Bronchial epithelial cell (primary cell): ENCODE measurements at regions not wholly inside any gene's neighbourhood (a gene's known extent, or its start where the extent isn't known, plus 50 kb on each side); places are given as distances from the start of the nearest gene placed in this dataset.

Source experiments
- DNase-seq: peaks from one replicate; pipeline ENCODE4 v3.0.0-alpha.2; 2010; ENCODE audit warnings: low read depth
- FAIRE-seq: peaks from 2 replicates; lab custom pipeline; 2011; peaks lifted over from hg19 to GRCh38; lab: Jason Lieb, UNC
- H3K27me3 ChIP-seq: 2 replicates; pipeline ENCODE4 v1.5.1; 2011; ENCODE audit warnings: low read length; ENCODE audit not compliant: control insufficient read depth, insufficient read depth
- H3K36me3 ChIP-seq: 2 replicates; pipeline ENCODE4 v1.5.1; 2011; ENCODE audit warnings: low read length; ENCODE audit not compliant: control insufficient read depth, insufficient read depth
- H3K4me3 ChIP-seq: 2 replicates; pipeline ENCODE4 v1.5.1; 2011; ENCODE audit warnings: mild to moderate bottlenecking, low read depth, low read length, control low read depth
- CTCF ChIP-seq: IDR thresholded peaks from 2 replicates; pipeline ENCODE4 v1.5.1; 2011; ENCODE audit warnings: mild to moderate bottlenecking, moderate library complexity, low read length, control low read depth, inconsistent platforms; ENCODE audit not compliant: insufficient read depth, severe bottlenecking

- FAIRE-seq, result no peak
- no peak for DNase-seq
- Histone ChIP-seq H3K36me3 (no peaks in the 10 kb centered on the region), H3K4me3 (no peak overlapping the region), H3K27me3 (no peaks in the 10 kb centered on the region)
- TF ChIP-seq CTCF, result peak; percentile 3
These were observed 169.8 kb upstream of the CHORDC1 start for GRCh38 chr11:90392692-90393091.

- DNase-seq (no peak), FAIRE-seq (no peak)
- H3K27me3 ChIP-seq, result no peaks in the 10 kb centered on the region
- no peak for TF ChIP-seq CTCF
- H3K36me3 ChIP-seq, result no peaks in the 10 kb centered on the region
- no peak overlapping the region for H3K4me3 ChIP-seq
These were observed 168.9 kb upstream of the CHORDC1 start for GRCh38 chr11:90391756-90392155.

GRCh38 chr11:90380206-90380605 is 157.4 kb upstream of the CHORDC1 start:
- no peak for TF ChIP-seq CTCF
- DNase-seq (no peak), FAIRE-seq (no peak)
- Histone ChIP-seq H3K36me3 (no peaks in the 10 kb centered on the region), H3K4me3 (no peak overlapping the region), H3K27me3 (no peaks in the 10 kb centered on the region)

GRCh38 chr11:90373971-90374370 is 151.1 kb upstream of the CHORDC1 start:
- H3K36me3 ChIP-seq, result no peaks in the 10 kb centered on the region
- FAIRE-seq (no peak), DNase-seq (no peak)
- no peaks in the 10 kb centered on the region for H3K27me3 ChIP-seq
- TF ChIP-seq CTCF, result no peak
- H3K4me3 ChIP-seq, result no peak overlapping the region

- DNase-seq, result peak; percentile 54
- no peak for TF ChIP-seq CTCF
- H3K4me3 ChIP-seq, result no peak overlapping the region
- FAIRE-seq, result no peak
- H3K36me3 ChIP-seq, result no peaks in the 10 kb centered on the region
- H3K27me3 ChIP-seq, result no peaks in the 10 kb centered on the region
These were observed 141.7 kb upstream of the CHORDC1 start for GRCh38 chr11:90364527-90364926.

- DNase-seq, result no peak
- TF ChIP-seq CTCF, result no peak
- no peak overlapping the region for H3K4me3 ChIP-seq
- no peak for FAIRE-seq
- no peaks in the 10 kb centered on the region for H3K27me3 ChIP-seq
- H3K36me3 ChIP-seq, result no peaks in the 10 kb centered on the region
These were observed 140.9 kb upstream of the CHORDC1 start for GRCh38 chr11:90363739-90364138.
